SU-DHL-6 (cell line): ENCODE measurements at regions not wholly inside any gene's neighbourhood (a gene's known extent, or its start where the extent isn't known, plus 50 kb on each side); places are given as distances from the start of the nearest gene placed in this dataset.

Source experiments
- CTCF ChIP-seq: fragments of 200-600 bp; sonication (generic); IDR thresholded peaks from one replicate; pipeline ENCODE4 v1.5.1; 2017; ENCODE audit warnings: antibody characterized with exemption, mild to moderate bottlenecking, low read length, moderate library complexity; ENCODE audit not compliant: insufficient read depth, poor library complexity, severe bottlenecking
- EZH2phosphoT487 ChIP-seq: fragments of 200-600 bp; sonication (generic), shearing (Covaris generic); conservative IDR thresholded peaks from 2 replicates; pipeline ENCODE4 v1.6.1; 2018; ENCODE audit warnings: mild to moderate bottlenecking, antibody characterized with exemption, low read length, moderate library complexity, mixed read lengths

- TF ChIP-seq CTCF (no peak), EZH2phosphoT487 (no peak)
These were observed 95.8 kb upstream of the SPATA31C2 start for GRCh38 chr9:88234114-88234513.
